AG10803 (cell line): ENCODE measurements at regions not wholly inside any gene's neighbourhood (a gene's known extent, or its start where the extent isn't known, plus 50 kb on each side); places are given as distances from the start of the nearest gene placed in this dataset.

ENCODE experiments used
- DNase-seq: peaks from one replicate; pipeline ENCODE4 v3.0.0; 2010; ENCODE audit warnings: low read depth
- H3K4me3 ChIP-seq: 2 replicates; pipeline ENCODE4 v1.5.1; 2011; ENCODE audit warnings: mild to moderate bottlenecking, low read length, control low read depth
- CTCF ChIP-seq: conservative IDR thresholded peaks from 2 replicates; pipeline ENCODE4 v1.5.1; 2011; ENCODE audit warnings: mild to moderate bottlenecking, low read length, control low read depth, inconsistent platforms

GRCh38 chr7:131802195-131802864 lies 245.9 kb upstream of the PODXL start:
- no peak for DNase-seq
- TF ChIP-seq CTCF: no peak
- no peak overlapping the region for H3K4me3 ChIP-seq

- TF ChIP-seq CTCF: no peak
- DNase-seq: no peak
- H3K4me3 ChIP-seq: no peak overlapping the region
Measured at GRCh38 chr7:131800531-131800930, 244.1 kb upstream of the PODXL start.

- no peak for TF ChIP-seq CTCF
- H3K4me3 ChIP-seq: no peak overlapping the region
- no peak for DNase-seq
Measured at GRCh38 chr7:131800008-131800407, 243.6 kb upstream of the PODXL start.

GRCh38 chr7:131797841-131798240 lies 241.4 kb upstream of the PODXL start:
- H3K4me3 ChIP-seq: no peak overlapping the region
- no peak for TF ChIP-seq CTCF
- DNase-seq: no peak

GRCh38 chr7:131795400-131795799 lies 239.0 kb upstream of the PODXL start:
- TF ChIP-seq CTCF: no peak
- DNase-seq: no peak
- no peak overlapping the region for H3K4me3 ChIP-seq

- H3K4me3 ChIP-seq: no peak overlapping the region
- DNase-seq: no peak
- TF ChIP-seq CTCF: no peak
Measured at GRCh38 chr7:131792311-131792710, 235.9 kb upstream of the PODXL start.

- no peak for DNase-seq
- no peak for TF ChIP-seq CTCF
- H3K4me3 ChIP-seq: no peak overlapping the region
Measured at GRCh38 chr7:131787101-131787500, 230.7 kb upstream of the PODXL start.
